HepG2 (cell line): ENCODE measurements at regions not wholly inside any gene's neighbourhood (a gene's known extent, or its start where the extent isn't known, plus 50 kb on each side); places are given as distances from the start of the nearest gene placed in this dataset.

Source experiments
- AHR ChIP-seq: IDR thresholded peaks from 2 replicates; pipeline ENCODE4 v1.6.1; 2018; ENCODE audit warnings: missing genetic modification reagents, missing compliant biosample characterization
- ATF7-NPFF ChIP-seq: sonication (generic); formaldehyde crosslinking; IDR thresholded peaks from 2 replicates; pipeline ENCODE4 v1.8.1; 2023; ENCODE audit warnings: mild to moderate bottlenecking, low read depth, missing genetic modification reagents, moderate library complexity
- GRHL1 ChIP-seq: sonication (generic); formaldehyde crosslinking; conservative IDR thresholded peaks from 2 replicates; pipeline ENCODE4 v1.8.0; 2022; ENCODE audit warnings: missing genetic modification reagents
- HHEX ChIP-seq: IDR thresholded peaks from 2 replicates; pipeline ENCODE4 v1.6.1; 2016; ENCODE audit warnings: control low read depth
- HNRNPL ChIP-seq: fragments of 200-400 bp; formaldehyde crosslinking; IDR thresholded peaks from 2 replicates; pipeline ENCODE4 v1.6.1; 2017; ENCODE audit warnings: mild to moderate bottlenecking, low read depth, low read length
- MED1 ChIP-seq: sonication (generic); formaldehyde crosslinking; IDR thresholded peaks from 2 replicates; pipeline ENCODE4 v1.4.0; 2020; ENCODE audit warnings: missing genetic modification reagents
- MXD3 ChIP-seq: IDR thresholded peaks from 2 replicates; pipeline ENCODE4 v1.6.1; 2016; ENCODE audit warnings: mild to moderate bottlenecking, missing biosample characterization, missing genetic modification reagents
- PHF5A ChIP-seq: IDR thresholded peaks from one replicate; pipeline ENCODE4 v1.6.1; 2018; ENCODE audit warnings: low read depth, missing genetic modification reagents; ENCODE audit not compliant: unreplicated experiment
- RNF2 ChIP-seq: fragments of 450-650 bp; conservative IDR thresholded peaks from 2 replicates; pipeline ENCODE4 v1.6.1; 2016; ENCODE audit warnings: low read depth
- TCF12 ChIP-seq, 2 experiments: fragments of 450-650 bp in 1 of 2; sonication (generic) in 1 of 2; formaldehyde crosslinking in 1 of 2; IDR thresholded peaks; 2 replicates each; pipeline versions ENCODE4 v1.6.1 to v1.8.0; 2017 to 2022; ENCODE audit warnings: antibody characterized with exemption in 1 of 2, mild to moderate bottlenecking in 1 of 2, missing genetic modification reagents in 1 of 2, moderate library complexity in 1 of 2
- ZNF235 ChIP-seq: sonication (generic); formaldehyde crosslinking; IDR thresholded peaks from 2 replicates; pipeline ENCODE4 v1.8.1; 2023; ENCODE audit warnings: mild to moderate bottlenecking, missing genetic modification reagents, borderline replicate concordance
- ZNF296 ChIP-seq: sonication (generic); formaldehyde crosslinking; conservative IDR thresholded peaks from 2 replicates; pipeline ENCODE4 v1.5.0; 2020; ENCODE audit warnings: mild to moderate bottlenecking, missing genetic modification reagents
- ZNF3 ChIP-seq: IDR thresholded peaks from 2 replicates; pipeline ENCODE4 v1.7.0; 2017; ENCODE audit warnings: inconsistent platforms
- ZNF383 ChIP-seq: sonication (generic); formaldehyde crosslinking; IDR thresholded peaks from 2 replicates; pipeline ENCODE4 v1.4.0; 2020; ENCODE audit warnings: missing genetic modification reagents, mild to moderate bottlenecking, borderline replicate concordance
- ZNF607 ChIP-seq: sonication (generic); formaldehyde crosslinking; IDR thresholded peaks from 2 replicates; pipeline ENCODE4 v1.5.1; 2020; ENCODE audit warnings: missing genetic modification reagents, mild to moderate bottlenecking, borderline replicate concordance
- ZSCAN12 ChIP-seq: sonication (generic); formaldehyde crosslinking; IDR thresholded peaks from 2 replicates; pipeline ENCODE4 v1.9.0; 2021; ENCODE audit warnings: mild to moderate bottlenecking, missing genetic modification reagents
- TF ChIP-seq, protein P1 (sequence below): sonication (generic); formaldehyde crosslinking; IDR thresholded peaks from 2 replicates; pipeline ENCODE4 v1.4.0; 2020; ENCODE audit warnings: low read depth, missing genetic modification reagents
- TF ChIP-seq, protein P2 (sequence below): sonication (generic); formaldehyde crosslinking; conservative IDR thresholded peaks from 2 replicates; pipeline ENCODE4 v1.8.0; 2022; ENCODE audit warnings: mild to moderate bottlenecking, moderate library complexity, missing genetic modification reagents
- TF ChIP-seq, protein P3 (sequence below), 2 experiments: sonication (generic) in 1 of 2; formaldehyde crosslinking in 1 of 2; IDR thresholded peaks; 2 replicates each; pipeline versions ENCODE4 v1.5.1 to v1.6.1; 2011 to 2020; ENCODE audit warnings: borderline replicate concordance in 1 of 2, low read depth in 1 of 2, low read length in 1 of 2, mild to moderate bottlenecking in 1 of 2, missing genetic modification reagents in 1 of 2, moderate library complexity in 1 of 2

DNA sequence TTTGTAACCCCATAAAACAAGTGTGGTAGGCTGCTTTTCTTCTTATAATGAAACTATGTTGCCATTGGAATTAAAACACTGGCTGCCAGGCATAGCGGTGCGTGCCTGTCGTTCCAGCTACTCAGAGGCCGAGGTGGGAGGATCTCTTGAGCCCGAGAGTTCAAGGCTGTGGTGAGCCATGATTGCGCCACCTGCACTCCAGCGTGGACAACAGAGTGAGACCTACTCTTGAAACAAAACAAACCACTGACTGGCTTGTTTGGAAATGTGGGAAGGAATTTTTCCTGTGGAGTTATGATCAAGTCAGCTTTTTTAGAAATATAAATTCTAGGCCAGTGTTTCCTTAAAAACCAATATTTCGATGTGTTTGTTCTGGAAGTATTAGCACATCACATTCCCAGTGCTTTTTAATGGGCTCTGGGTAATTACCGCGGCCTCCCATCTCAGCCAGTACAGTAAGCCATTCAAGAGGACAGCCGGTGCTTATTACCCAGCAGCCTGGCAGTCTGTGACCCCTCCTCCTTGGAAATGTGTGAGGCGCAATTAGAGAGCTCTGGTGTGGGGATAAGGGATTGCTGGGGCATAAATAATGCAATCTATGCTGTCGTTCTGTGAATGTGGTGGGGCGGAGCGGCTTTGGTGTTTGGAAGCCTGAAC, 58.3 kb upstream of the TRAK1 start (continued):
- TF ChIP-seq ZSCAN12 (CRISPR knock-in tag): 0 out of 2 replicates have a peak, but pooled peaks have one; percentile 18
- TF ChIP-seq PHF5A (CRISPR knock-in tag): no peak
- no peak for TF ChIP-seq MXD3 (CRISPR knock-in tag)
- TF ChIP-seq ZNF607 (CRISPR knock-in tag): no peak
- TF ChIP-seq ZNF235: no peak
- peak; percentile 54; the same call in 1 of the 2 replicates for TF ChIP-seq ZNF3 (CRISPR knock-in tag)
- TF ChIP-seq, protein P1, sequence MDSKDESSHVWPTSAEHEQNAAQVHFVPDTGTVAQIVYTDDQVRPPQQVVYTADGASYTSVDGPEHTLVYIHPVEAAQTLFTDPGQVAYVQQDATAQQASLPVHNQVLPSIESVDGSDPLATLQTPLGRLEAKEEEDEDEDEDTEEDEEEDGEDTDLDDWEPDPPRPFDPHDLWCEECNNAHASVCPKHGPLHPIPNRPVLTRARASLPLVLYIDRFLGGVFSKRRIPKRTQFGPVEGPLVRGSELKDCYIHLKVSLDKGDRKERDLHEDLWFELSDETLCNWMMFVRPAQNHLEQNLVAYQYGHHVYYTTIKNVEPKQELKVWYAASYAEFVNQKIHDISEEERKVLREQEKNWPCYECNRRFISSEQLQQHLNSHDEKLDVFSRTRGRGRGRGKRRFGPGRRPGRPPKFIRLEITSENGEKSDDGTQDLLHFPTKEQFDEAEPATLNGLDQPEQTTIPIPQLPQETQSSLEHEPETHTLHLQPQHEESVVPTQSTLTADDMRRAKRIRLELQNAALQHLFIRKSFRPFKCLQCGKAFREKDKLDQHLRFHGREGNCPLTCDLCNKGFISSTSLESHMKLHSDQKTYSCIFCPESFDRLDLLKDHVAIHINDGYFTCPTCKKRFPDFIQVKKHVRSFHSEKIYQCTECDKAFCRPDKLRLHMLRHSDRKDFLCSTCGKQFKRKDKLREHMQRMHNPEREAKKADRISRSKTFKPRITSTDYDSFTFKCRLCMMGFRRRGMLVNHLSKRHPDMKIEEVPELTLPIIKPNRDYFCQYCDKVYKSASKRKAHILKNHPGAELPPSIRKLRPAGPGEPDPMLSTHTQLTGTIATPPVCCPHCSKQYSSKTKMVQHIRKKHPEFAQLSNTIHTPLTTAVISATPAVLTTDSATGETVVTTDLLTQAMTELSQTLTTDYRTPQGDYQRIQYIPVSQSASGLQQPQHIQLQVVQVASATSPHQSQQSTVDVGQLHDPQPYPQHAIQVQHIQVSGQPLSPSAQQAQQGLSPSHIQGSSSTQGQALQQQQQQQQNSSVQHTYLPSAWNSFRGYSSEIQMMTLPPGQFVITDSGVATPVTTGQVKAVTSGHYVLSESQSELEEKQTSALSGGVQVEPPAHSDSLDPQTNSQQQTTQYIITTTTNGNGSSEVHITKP (CRISPR knock-in tag): 0 out of 2 replicates have a peak, but pooled peaks have one; percentile 65
- no peak for TF ChIP-seq ZNF296 (CRISPR knock-in tag)
- no peak for TF ChIP-seq ATF7-NPFF (CRISPR knock-in tag)
- peak; percentile 95 for TF ChIP-seq MED1
- TF ChIP-seq ZNF383 (CRISPR knock-in tag): no peak
- no peak for TF ChIP-seq RNF2
- TF ChIP-seq HHEX (CRISPR knock-in tag): 0 out of 2 replicates have a peak, but pooled peaks have one; percentile 30
- no peak for TF ChIP-seq HNRNPL
- TF ChIP-seq, protein P2, sequence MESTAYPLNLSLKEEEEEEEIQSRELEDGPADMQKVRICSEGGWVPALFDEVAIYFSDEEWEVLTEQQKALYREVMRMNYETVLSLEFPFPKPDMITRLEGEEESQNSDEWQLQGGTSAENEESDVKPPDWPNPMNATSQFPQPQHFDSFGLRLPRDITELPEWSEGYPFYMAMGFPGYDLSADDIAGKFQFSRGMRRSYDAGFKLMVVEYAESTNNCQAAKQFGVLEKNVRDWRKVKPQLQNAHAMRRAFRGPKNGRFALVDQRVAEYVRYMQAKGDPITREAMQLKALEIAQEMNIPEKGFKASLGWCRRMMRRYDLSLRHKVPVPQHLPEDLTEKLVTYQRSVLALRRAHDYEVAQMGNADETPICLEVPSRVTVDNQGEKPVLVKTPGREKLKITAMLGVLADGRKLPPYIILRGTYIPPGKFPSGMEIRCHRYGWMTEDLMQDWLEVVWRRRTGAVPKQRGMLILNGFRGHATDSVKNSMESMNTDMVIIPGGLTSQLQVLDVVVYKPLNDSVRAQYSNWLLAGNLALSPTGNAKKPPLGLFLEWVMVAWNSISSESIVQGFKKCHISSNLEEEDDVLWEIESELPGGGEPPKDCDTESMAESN (CRISPR knock-in tag): peak; percentile 57; the same call in 1 of the 2 replicates
- no peak for TF ChIP-seq GRHL1 (CRISPR knock-in tag)
- TF ChIP-seq, protein P3, sequence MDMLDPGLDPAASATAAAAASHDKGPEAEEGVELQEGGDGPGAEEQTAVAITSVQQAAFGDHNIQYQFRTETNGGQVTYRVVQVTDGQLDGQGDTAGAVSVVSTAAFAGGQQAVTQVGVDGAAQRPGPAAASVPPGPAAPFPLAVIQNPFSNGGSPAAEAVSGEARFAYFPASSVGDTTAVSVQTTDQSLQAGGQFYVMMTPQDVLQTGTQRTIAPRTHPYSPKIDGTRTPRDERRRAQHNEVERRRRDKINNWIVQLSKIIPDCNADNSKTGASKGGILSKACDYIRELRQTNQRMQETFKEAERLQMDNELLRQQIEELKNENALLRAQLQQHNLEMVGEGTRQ (IDR thresholded peaks at IDR 0.05; ENCODE audit: low read depth, low read length): no peak
- TF ChIP-seq, protein P3 (CRISPR knock-in tag; IDR thresholded peaks at IDR 0.05; ENCODE audit: borderline replicate concordance): no peak
- no peak for TF ChIP-seq AHR (CRISPR knock-in tag)
- no peak for TF ChIP-seq TCF12 (IDR thresholded peaks at IDR 0.05)
- peak; percentile 62; the same call in 1 of the 2 replicates for TF ChIP-seq TCF12 (CRISPR knock-in tag; IDR thresholded peaks at IDR 0.05)
